GM19328 (cell line): ENCODE measurements at regions not wholly inside any gene's neighbourhood (a gene's known extent, or its start where the extent isn't known, plus 50 kb on each side); places are given as distances from the start of the nearest gene placed in this dataset.

Experiments used
- ATAC-seq: cut with Tn5 transposase; IDR thresholded peaks from one replicate; pipeline ENCODE4 v1.9.1; 2021; ENCODE audit warnings: mild to moderate bottlenecking, moderate library complexity; ENCODE audit not compliant: unreplicated experiment

DNA sequence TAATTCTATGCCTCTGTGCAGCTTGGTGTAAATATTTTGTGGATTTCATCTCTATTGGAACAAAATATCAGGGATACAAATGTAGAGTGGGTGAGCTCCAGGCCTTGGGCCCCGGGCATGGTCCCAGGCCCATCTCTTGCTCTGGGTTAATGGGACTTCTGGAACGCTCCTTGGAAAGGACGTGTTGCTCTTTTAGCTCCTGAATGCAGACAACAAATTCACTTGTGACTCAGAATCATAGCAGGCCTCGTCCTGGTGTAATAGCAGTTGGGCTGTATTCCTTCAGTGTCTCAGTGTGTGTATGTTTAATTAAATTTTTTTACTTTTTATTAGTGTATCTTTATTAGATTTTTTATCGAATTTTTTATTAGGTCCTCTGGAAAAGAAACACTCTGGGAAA, 266.7 kb upstream of the C2CD4B start:
- ATAC-seq: no peak

DNA sequence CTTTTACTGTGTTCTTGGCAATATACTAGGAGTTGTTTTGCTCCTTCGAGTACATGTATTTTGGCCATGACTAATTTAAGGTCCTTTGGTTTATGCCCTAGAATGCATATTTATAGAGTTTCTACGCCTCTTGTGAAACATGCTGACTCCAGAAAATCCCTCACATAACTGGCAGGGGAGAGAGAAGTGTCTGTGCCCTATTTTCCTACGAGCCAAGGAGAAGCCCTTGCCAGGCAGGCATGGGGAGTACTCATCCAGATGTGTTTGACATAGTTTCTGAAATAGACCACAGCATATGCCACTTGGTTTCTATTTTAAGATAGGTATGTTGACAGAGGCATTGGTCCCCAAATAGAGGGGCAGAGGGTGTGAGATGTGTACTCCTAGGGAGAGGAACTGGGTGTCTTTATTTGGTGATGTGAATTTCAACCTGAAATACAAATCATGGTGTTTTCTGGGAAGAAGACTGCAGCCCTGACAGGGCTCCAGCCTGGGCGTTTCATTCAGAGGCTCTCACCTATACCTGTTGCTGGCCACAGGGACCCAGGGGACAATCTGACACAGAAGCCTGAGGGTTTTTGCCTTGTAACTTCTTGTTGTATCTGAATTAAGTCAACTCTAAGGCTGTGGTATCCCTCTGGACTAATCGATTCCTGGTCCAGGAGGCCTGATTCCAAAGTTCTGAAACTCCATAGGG, 267.8 kb upstream of the C2CD4B start:
- no peak for ATAC-seq

DNA sequence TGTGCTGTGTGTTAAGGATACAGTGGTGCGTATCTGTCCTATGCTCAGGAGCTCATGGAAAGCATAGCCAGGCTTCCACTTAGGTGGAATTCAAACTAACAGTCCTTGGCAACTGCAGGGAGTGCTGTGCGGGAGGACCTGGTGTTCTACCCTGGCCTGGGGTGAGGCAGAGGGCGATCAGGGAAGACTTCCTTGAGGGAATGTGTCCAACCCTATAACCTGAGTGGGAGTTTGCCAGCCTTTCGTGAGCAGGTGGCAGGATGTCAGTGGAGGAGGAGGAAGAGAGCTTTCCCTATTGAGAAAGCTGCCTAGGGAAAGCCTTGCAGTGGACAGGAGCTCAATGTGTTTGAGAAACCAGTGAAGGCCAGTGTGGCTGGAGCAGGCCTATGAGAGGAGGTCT, 271.1 kb upstream of the C2CD4B start:
- no peak for ATAC-seq

DNA sequence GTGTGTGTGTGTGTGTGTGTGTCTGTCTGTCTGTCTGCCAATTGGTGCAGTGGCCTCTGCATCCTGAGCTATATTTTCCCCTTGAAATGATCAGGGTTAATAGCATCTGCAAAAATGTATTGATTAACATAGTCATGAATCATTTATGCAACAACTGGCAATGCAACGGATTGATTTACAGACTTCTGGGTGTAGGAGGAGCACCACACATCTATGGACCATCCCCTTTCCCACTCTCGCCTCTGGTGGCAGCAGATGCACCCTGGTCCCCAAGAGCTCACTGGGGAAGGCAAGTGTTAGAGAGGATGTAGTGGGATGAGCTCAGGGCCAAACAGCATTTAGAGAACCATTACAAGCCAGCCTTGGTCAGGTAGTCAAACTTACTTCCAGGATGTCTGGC, 272.7 kb upstream of the C2CD4B start:
- no peak for ATAC-seq

DNA sequence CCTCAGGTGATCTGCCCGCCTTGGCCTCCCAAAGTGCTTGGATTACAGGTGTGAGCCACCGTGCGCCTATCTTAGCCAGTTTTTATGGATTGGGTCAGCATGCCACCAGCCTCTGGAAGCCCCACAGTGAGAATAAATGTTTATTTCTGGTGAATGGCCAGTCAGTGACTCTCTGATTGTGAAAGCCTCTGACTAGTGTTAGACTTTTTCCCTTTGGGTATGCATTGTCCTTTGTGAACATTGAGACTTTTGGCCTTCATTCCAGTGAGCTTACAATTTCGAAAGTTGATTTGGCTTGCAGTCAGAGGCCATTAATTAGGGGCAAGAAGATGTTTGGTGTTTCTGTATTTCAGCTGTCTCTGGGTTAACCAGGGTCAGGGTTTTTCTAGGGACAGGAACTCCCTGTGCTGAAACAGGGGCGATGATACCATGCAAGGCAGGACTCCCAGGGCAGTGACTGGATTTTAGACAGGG, 274.5 kb upstream of the C2CD4B start:
- ATAC-seq: no peak

DNA sequence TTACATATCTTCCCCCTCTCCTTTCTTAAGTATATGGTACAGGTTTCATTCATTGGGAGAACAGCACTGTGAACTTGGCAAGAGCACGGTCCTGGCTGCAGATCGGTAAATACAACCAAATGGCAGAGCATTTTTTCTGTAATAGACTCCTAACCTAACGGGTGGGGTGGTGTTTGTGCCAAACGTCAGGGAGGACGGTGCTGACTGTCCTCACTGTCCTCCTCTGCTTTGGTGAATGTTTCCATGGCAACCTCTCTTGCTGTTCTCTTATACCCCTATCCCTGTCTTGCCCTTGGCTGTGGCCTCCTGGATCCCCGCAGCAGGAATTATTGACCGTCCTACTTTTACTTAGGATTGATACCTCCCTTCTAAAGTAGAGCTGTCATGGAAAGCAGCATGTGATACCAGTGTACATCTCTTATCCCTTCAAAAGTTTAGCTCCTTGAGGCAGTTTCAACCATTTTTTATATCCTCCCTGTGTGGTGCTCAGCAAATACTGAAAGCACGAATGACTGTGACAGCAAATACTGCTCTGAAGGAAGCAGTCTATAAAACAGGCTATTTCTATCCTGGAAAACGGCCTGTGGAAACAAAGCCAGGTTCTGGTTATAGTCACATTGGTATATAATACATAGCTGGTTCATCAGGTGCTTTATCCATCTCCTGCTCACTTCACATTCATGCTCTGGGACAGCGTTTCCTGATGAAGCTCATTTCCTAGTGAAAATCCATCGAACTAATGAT, 275.4 kb upstream of the C2CD4B start:
- no peak for ATAC-seq

DNA sequence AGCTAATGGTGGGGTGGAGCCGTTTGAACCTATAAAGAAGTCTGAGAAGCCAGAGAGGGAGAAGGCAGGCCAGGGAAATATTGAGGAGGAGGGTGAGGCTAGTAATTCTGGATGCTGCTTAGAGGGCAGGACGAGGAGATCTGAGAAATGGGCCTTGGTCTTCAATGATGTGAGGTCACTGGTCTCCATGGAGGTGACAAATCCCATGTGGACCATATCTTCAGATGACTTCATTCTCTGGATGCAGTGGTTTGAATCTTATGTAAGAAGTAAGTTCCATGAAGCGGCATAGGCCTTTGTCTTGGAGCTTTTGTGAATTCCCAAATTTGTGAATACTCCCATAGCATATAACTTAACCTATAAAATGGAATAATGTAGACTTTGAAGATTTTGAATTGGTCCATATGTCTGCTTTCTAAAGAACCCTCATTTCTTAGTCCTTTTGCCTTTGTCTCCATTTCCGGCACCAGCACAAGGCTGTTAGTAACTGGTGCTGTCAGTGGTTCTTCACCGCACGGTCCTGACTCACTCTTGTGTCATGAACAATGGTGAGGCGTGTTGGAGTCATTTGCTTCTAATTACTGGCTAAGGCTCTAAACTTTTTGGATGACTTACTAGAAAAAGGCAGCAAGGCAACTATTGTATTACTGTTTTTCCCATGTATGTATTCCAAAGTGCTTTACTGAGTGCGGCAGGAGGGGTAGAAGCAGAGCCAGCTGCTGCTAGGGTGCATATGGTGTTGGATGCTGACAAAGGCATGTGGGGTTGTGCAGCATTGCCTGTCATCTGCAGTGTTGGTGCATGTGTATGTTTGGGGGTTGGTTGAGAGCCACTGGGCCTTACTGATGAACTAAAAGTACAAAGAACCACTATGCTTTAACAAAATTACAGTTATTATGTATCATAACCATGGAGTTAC, 279.3 kb upstream of the C2CD4B start:
- ATAC-seq: no peak

DNA sequence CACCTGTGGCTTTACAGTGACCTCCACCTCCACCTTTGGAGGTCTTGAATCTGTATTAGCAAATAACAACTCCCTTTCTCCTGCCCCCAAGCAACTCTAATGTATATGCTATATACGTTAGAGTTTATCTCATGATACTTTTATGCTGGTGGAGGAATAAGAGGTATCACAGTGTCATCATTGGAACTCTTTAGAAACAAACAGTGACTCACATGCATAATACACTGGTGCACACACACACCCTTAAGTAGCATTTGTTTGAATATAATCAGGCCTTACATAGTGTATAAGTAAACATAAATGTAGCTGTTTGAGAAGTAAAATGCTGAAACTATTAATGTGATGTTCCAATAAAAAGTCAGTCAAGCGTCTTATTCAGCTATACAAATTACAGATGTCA, 280.2 kb upstream of the C2CD4B start:
- no peak for ATAC-seq

DNA sequence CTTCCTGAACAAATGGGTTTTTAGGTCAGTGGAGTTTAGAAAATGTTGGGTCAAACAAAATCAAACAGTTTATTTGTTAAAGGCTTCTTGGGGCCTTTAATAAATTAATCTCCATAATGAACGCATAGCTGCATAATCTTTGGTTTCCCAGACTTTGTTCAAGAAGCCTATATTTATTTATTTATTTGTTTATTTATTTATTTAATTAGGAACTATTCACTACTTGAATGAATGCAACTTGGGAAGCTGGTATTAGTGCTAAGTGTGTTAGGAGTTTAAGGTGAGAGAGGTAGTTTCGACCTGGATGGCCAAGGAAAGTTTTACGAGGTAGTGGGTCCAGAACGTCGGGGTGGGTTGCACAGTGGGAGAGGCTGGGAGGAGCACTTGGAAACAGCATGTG, 281.9 kb upstream of the C2CD4B start:
- no peak for ATAC-seq

DNA sequence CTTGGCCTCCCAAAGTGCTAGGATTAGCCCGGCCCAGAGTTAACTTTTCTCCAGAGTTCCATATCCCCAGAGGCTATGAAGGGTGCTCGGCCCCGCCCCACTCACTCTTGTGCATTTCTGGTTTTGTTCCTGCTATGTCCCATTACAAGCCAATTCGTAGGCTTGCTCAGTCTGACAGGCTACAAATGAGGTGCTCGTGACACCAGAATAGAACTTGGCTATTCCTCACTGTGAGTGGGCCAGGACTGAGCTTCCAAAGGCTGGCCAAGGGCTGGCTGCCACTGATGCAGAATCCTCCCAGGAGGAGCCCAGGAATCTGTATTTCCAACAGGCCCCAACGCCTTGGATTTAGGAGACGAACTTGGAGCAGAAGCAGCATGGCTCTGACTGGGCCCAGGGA, 282.7 kb upstream of the C2CD4B start:
- no peak for ATAC-seq

DNA sequence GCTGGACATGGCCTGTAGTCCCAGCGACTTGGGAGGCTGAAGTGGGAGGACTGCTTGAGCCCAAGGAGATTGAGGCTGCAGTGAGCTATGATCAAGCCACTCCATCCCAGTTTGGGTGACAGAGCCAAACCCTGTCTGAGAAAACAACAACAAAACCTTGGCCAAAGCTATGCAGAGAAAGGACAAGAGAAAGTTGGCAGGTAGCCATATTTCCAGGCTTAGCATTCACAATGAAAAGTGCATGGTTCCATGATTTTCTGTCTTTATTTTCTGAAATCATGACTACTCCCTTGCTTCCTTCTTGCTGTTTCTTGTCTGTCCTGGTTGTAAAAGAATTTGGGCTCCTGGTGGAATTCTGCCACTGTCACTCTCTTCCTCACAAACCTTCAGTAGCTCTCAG, 284.6 kb upstream of the C2CD4B start:
- ATAC-seq: no peak

DNA sequence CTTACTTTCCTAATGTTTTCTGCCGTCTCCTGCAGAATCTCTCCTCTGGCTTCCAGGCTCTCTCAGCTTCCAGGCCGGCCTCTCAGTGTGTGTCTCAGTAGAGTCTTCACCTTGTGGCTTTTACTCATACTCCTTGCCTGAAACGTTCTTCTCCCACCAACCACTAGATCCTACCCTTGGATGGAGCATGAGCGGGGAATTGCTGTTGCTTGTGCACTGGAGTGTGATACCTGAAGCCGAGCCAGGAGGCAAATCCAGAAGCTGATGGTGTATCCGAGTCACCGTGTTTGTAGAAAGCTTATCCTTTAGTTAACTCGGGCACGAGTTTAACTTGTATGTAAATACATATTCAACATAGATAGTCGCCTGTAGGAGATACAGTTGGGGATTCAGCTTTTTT, 285.0 kb upstream of the C2CD4B start:
- no peak for ATAC-seq

DNA sequence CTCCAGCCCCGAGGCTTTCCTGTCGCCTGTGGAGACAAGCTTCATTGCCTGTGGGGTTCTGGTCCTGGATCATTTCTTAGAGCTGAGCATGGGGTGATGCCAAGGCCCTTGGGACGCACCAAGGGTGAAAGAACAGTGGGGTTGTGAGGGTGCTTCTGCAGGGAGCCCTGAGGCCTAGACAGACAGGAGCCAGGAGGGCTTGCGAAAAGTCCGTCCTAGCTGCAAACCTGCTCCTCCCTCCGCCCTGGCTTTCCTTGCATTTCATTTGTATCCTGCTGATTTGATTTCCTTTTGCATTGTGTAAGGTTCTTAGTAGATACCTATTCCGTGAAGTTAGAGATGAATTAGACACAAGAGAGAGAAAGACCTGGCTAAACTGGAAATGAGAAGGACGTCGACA, 286.9 kb upstream of the C2CD4B start:
- no peak for ATAC-seq

DNA sequence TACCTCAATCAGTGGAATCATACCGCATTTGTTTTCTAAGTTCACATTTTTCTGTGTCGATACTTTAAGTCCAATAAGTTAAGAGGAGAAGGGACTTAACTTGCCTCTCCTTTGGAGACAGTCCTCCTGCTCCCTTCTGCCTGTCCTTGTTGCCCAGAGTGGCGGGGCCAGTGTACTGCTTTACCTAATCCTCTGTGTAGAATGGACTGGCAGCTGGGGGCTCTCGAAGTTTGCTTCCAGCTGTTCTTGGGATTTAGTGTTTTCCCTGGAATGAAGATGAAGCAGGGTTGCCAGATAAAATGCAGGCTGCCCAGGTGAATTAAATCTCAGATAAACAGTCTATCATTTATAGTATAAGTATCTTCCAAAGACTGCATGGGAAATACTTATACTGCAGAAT, 287.6 kb upstream of the C2CD4B start:
- ATAC-seq: no peak

DNA sequence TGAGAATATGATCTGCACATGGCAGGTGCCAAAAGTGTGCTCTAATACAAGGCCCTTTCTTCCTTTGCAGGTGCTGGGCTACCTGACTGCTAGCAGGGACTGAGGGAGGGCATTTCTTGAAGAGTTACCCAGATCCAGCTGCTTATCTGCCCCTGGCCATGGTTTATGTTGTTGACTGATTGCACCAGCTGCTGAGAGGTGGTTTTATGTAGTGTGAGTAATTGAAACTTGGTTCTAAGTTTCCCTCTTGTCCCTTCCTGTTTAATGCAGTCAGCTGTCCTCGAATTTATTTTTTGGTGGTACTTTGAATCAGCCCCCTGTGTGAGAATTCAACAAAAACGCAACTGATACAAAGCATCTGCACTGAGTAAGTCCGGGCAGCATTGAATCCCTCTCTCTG, 288.3 kb upstream of the C2CD4B start:
- ATAC-seq: no peak

DNA sequence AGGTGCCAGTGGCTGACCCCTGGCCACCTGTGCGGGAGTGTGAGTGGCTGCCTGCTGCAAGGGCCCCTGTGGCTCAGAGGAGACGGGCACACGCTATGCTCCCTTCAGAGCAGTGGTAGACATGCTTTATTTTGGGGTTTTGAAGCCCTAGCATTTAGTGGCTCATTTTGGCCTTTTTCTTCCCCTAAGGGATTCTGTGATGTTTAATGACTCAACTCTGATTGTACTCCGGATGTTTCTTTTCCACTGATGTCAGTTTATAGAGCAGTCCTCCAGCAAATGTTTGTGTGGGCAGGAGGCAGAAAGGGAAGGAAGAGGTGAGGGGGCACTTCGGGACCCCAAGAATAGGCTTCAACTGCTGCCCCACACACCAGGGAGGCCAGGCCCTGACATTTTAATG, 288.9 kb upstream of the C2CD4B start:
- ATAC-seq: no peak

DNA sequence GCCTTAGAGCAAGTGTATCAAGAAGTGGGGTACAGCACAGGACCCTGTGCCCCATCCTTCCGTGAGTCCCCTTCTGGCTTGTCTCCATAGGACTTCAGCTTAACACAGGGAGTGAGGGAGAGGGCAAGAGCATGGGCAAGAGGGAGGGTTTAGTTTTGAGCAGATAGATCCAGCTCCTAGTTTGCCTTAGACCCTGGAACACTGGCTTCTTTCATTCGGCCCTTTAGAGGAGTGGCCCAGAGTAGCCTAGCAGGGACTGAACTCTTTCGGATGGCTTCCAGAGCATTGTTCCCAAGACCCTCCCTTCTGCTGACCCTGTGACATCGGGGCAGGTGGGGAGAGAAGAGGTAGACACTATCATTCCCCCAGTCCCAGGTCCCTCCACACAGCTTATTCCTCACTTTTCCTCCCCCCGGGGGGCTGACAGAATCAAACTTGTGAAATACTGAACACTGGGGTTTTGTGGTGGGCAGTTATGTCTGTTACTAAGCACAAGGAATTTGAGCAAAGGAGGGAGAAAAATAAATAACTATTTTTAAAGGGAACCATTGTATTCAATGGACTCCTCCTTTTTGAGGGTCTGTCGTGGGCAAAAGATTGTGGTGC, 289.6 kb upstream of the C2CD4B start:
- ATAC-seq: no peak

DNA sequence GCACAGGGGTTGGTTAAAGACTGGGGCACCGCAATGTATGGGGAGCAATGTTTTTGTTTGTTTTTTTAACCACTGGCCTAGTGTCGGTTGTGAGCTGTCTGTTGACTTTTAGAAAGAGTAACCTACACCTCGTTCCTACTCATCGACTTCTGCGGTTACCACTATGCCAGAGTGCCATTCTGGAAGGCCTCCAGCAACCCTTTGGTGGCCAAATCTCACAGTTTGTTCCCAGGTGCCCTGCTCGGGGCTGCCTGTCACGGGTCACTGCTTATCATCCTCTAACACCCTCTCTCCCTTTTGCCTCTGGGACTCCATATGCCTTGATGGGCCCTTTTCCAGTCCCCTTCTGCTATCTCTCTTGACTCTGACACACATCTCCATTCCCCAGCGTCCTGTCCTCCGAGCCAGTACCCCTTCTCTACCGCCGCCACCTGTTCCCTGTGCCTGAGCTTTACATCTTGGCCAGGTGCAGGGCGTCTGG, 290.4 kb upstream of the C2CD4B start:
- ATAC-seq: no peak

DNA sequence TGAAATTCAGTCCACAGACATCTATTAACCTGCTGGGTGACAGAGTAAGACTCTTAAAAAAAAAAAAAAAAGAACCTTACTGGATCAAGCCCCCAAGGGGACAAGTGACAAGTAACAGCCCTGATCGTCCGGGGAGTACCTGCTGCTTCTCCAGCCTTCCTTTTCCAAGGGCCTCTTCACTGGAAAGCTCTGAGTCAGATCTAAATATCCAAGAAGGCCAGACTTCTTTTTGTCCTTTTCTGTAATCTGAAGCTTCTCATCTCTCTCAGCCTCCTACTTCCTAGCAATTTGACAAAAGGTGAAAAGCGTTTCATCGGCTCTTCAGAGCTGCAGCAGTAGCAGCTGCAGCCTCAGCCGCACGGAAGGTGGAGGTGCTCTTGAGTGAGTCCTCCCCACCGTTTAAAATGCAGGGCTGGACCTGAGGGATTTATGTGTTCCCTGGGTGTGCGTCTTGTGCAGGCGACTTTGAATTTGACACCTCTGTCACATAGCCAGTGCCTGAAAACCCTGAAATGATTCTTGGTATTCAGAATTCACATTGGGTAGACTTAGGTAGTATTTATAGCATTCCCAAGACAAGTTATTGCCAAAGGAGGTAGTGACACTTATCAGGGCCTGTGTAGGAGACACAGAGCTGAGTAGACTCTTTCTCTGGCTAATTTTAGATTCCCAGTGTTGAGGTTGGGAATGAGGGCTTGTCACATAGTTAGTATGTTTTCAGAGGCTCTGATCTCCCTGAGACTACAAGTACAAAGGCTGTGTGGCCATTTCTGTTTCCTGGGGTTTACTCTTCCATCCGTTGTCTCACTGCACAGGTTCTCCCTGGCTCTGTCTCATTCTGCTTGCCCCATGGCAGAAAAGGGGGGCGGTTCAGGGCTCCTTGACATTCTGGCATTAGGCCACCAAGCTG, 291.2 kb upstream of the C2CD4B start:
- no peak for ATAC-seq

DNA sequence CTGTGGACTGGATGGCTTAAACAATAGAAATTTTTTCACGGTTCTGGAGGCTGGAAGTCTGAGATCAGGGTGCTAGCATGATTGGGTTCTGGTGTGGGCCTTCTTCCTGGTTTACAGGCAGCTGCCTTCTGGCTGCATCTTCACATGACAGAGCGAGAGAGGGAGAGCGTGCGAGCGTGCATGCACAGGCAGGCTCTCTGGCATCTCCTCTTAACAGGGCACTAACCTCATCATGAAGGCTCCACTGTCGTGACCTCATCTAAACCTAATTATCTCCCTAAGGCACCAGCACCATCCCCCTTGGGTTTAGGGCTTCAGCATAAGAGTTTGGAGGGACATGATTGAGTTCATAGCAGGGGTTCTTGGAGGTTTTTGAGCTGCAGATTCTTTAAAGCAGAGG, 292.0 kb upstream of the C2CD4B start:
- ATAC-seq: no peak
